Lower leg skin (tissue), 4 donors: ENCODE measurements at regions not wholly inside any gene's neighbourhood (a gene's known extent, or its start where the extent isn't known, plus 50 kb on each side); places are given as distances from the start of the nearest gene placed in this dataset.

Experiments
- DNase-seq, 2 donors: peaks; one replicate each; pipeline ENCODE4 v3.0.0-alpha.2; 2019; ENCODE audit warnings: low spot score in 2 of 2
- H3K4me3 ChIP-seq: fragments of 200-600 bp; sonication (generic); 2 replicates; pipeline ENCODE4 v1.5.1; 2017; ENCODE audit warnings: mild to moderate bottlenecking, low read depth; ENCODE audit not compliant: poor library complexity, severe bottlenecking
- CTCF ChIP-seq, 3 donors: fragments of 450-650 bp; IDR thresholded peaks; one replicate each; pipeline ENCODE4 v1.5.1; 2016; ENCODE audit warnings: antibody characterized with exemption in 3 of 3, mild to moderate bottlenecking in 3 of 3, moderate library complexity in 2 of 3
- POLR2A ChIP-seq, 2 donors: fragments of 450-650 bp; IDR thresholded peaks; one replicate each; pipeline ENCODE4 v1.6.1; 2016 to 2017; ENCODE audit warnings: antibody characterized with exemption in 2 of 2, mild to moderate bottlenecking in 1 of 2, moderate library complexity in 1 of 2
- WGBS, 2 donors: methylation state at CpG; one replicate each; pipeline ENCODE4 v1.1.5; 2018; 5-methylcytosine and 5-hydroxymethylcytosine counted together
- intact Hi-C: fragments of 100-400 bp; cut with DNase I; formaldehyde crosslinking; loops from one replicate; pipeline ENCODE4 v1.15.0; 2023; ENCODE audit warnings: low total_unique reads

GRCh38 chr11:56887940-56888339, 100.8 kb upstream of the OR5AK2 start:
- WGBS, 2 donors = 90% methylated on average over 3 of the region's 3 CpGs
- no peak for DNase-seq
- TF ChIP-seq CTCF (IDR thresholded peaks at IDR 0.05) = no peak
- TF ChIP-seq POLR2A (IDR thresholded peaks at IDR 0.05) = no peak
- intact Hi-C loops = no loop called here
- no peak overlapping the region for H3K4me3 ChIP-seq

GRCh38 chr11:56886455-56886854, 102.3 kb upstream of the OR5AK2 start:
- intact Hi-C loops = no loop called here
- 75% methylated on average over 6 of the region's 6 CpGs for WGBS, 2 donors
- DNase-seq = no peak

GRCh38 chr11:56885854-56886253, 102.9 kb upstream of the OR5AK2 start:
- H3K4me3 ChIP-seq = no peak overlapping the region
- no peak for TF ChIP-seq POLR2A (IDR thresholded peaks at IDR 0.05)
- TF ChIP-seq CTCF (IDR thresholded peaks at IDR 0.05) = no peak
- intact Hi-C loops = no loop called here
- no peak for DNase-seq
- WGBS, 2 donors = 59 to 64% methylated on average over 2 of the region's 2 CpGs

More at GRCh38 chr11:56886455-56886854, 102.3 kb upstream of the OR5AK2 start:
- no peak for TF ChIP-seq POLR2A (IDR thresholded peaks at IDR 0.05)
- TF ChIP-seq CTCF (IDR thresholded peaks at IDR 0.05) = no peak
- H3K4me3 ChIP-seq = no peak overlapping the region

GRCh38 chr11:56885177-56885576, 103.5 kb upstream of the OR5AK2 start:
- TF ChIP-seq POLR2A (IDR thresholded peaks at IDR 0.05) (no peak), CTCF (IDR thresholded peaks at IDR 0.05) (no peak)
- DNase-seq = no peak
- H3K4me3 ChIP-seq = no peak overlapping the region
- 6 to 9% methylated on average over 1 of the region's 1 CpG for WGBS, 2 donors
- intact Hi-C loops = no loop called here

GRCh38 chr11:56883371-56883987, 105.2 kb upstream of the OR5AK2 start:
- DNase-seq = no peak
- intact Hi-C loops = no loop called here
- H3K4me3 ChIP-seq = no peak overlapping the region
- no peak for TF ChIP-seq CTCF (IDR thresholded peaks at IDR 0.05)
- no peak for TF ChIP-seq POLR2A (IDR thresholded peaks at IDR 0.05)
- WGBS, 2 donors = 90 to 94% methylated on average over 9 of the region's 9 CpGs
